NOMO-1 treated with DMSO at 0.1 percent for 48 hours (cell line): ENCODE measurements at regions not wholly inside any gene's neighbourhood (a gene's known extent, or its start where the extent isn't known, plus 50 kb on each side); places are given as distances from the start of the nearest gene placed in this dataset.
"Not testable (repeated sequence)": the region's sequence is repeated elsewhere in the genome, so short reads cannot be mapped to it uniquely, and the experiment has no call there.

Experiments used
- DNase-seq: peaks from one replicate; lab custom pipeline; 2025; ENCODE audit not compliant: unreplicated experiment; lab: John Stamatoyannopoulos, UW

- no peak for DNase-seq
These were observed 206.4 kb downstream of the LRRK2 start for GRCh38 chr12:40431169-40431568.

- DNase-seq: no peak
These were observed 210.5 kb downstream of the LRRK2 start for GRCh38 chr12:40435251-40435650.

GRCh38 chr12:40435951-40436350 lies 211.2 kb downstream of the LRRK2 start:
- no peak for DNase-seq

- DNase-seq: peak; percentile 45
These were observed 211.8 kb downstream of the LRRK2 start for GRCh38 chr12:40436564-40436963.

- no peak for DNase-seq
These were observed 215.1 kb downstream of the LRRK2 start for GRCh38 chr12:40439771-40440492.

- no peak for DNase-seq
These were observed 219.4 kb downstream of the LRRK2 start for GRCh38 chr12:40444174-40444573.

GRCh38 chr12:40446385-40446784 lies 221.6 kb downstream of the LRRK2 start:
- DNase-seq: no peak

- not testable (repeated sequence) for DNase-seq
These were observed 223.7 kb downstream of the LRRK2 start for GRCh38 chr12:40448523-40448922.

- no peak for DNase-seq
These were observed 226.9 kb downstream of the LRRK2 start for GRCh38 chr12:40451661-40452060.

GRCh38 chr12:40464121-40464520 lies 228.1 kb upstream of the CNTN1 start:
- peak; percentile 39 for DNase-seq

- DNase-seq: no peak
These were observed 222.5 kb upstream of the CNTN1 start for GRCh38 chr12:40469736-40470135.

GRCh38 chr12:40473962-40474361 lies 218.3 kb upstream of the CNTN1 start:
- DNase-seq: no peak

- no peak for DNase-seq
These were observed 217.6 kb upstream of the CNTN1 start for GRCh38 chr12:40474630-40475029.

GRCh38 chr12:40499856-40500255 lies 192.4 kb upstream of the CNTN1 start:
- DNase-seq: no peak

- peak; percentile 60 for DNase-seq
These were observed 189.9 kb upstream of the CNTN1 start for GRCh38 chr12:40502322-40502721.

- DNase-seq: no peak
These were observed 186.9 kb upstream of the CNTN1 start for GRCh38 chr12:40505327-40505726.

- no peak for DNase-seq
These were observed 183.8 kb upstream of the CNTN1 start for GRCh38 chr12:40508421-40508820.

GRCh38 chr12:40511341-40511740 lies 180.9 kb upstream of the CNTN1 start:
- no peak for DNase-seq

- peak; percentile 61 for DNase-seq
These were observed 177.0 kb upstream of the CNTN1 start for GRCh38 chr12:40515041-40515816.

- DNase-seq: no peak
These were observed 169.4 kb upstream of the CNTN1 start for GRCh38 chr12:40522837-40523236.

GRCh38 chr12:40525054-40525453 lies 167.2 kb upstream of the CNTN1 start:
- peak; percentile 75 for DNase-seq

- DNase-seq: no peak
These were observed 157.4 kb upstream of the CNTN1 start for GRCh38 chr12:40534828-40535227.
